Lung (tissue), 11 donors: ENCODE measurements at regions not wholly inside any gene's neighbourhood (a gene's known extent, or its start where the extent isn't known, plus 50 kb on each side); places are given as distances from the start of the nearest gene placed in this dataset.

Experiments
- ATAC-seq: fragments of 200-7000 bp; cut with Tn5 transposase; one replicate; pipeline ENCODE4 v1.9.1; 2020; ENCODE audit warnings: moderate number of reproducible peaks; ENCODE audit not compliant: insufficient read depth, low FRiP score
- DNase-seq, 3 donors: peaks; one replicate each; pipeline ENCODE4 v3.0.0-alpha.2; 2013 to 2017
- H3K27ac ChIP-seq, 2 donors: one replicate each; pipeline ENCODE4 v1.5.1; 2013; ENCODE audit warnings: mild to moderate bottlenecking in 2 of 2, moderate library complexity in 2 of 2, control low read depth in 1 of 2, inconsistent platforms in 1 of 2, low read depth in 1 of 2, low read length in 1 of 2
- H3K27me3 ChIP-seq, 3 donors: one replicate each; pipeline ENCODE4 v1.5.1; 2013; ENCODE audit warnings: low read length in 2 of 3; ENCODE audit not compliant: control insufficient read depth in 3 of 3, insufficient read depth in 3 of 3
- H3K36me3 ChIP-seq, 4 donors: one replicate each; pipeline ENCODE4 v1.5.1; 2013; ENCODE audit warnings: low read length in 4 of 4, mild to moderate bottlenecking in 1 of 4, moderate library complexity in 1 of 4; ENCODE audit not compliant: control insufficient read depth in 4 of 4, insufficient read depth in 4 of 4
- H3K4me1 ChIP-seq, 5 donors: one replicate each; pipeline ENCODE4 v1.5.1; 2013; ENCODE audit warnings: low read length in 5 of 5, mild to moderate bottlenecking in 2 of 5, moderate library complexity in 1 of 5; ENCODE audit not compliant: control insufficient read depth in 5 of 5, insufficient read depth in 5 of 5
- H3K4me3 ChIP-seq: one replicate; pipeline ENCODE4 v1.5.1; 2013; ENCODE audit warnings: mild to moderate bottlenecking, control low read depth, moderate library complexity
- H3K9ac ChIP-seq, 2 donors: one replicate each; pipeline ENCODE4 v1.5.1; 2013; ENCODE audit warnings: low read length in 2 of 2, control low read depth in 1 of 2; ENCODE audit not compliant: insufficient read depth in 1 of 2
- H3K9me3 ChIP-seq, 4 donors: one replicate each; pipeline ENCODE4 v1.5.1; 2013; ENCODE audit warnings: low read length in 3 of 4, mild to moderate bottlenecking in 1 of 4, moderate library complexity in 1 of 4; ENCODE audit not compliant: control insufficient read depth in 4 of 4, insufficient read depth in 3 of 4
- CTCF ChIP-seq: IDR thresholded peaks from 2 replicates; pipeline ENCODE4 v1.5.1; 2012; ENCODE audit warnings: mild to moderate bottlenecking; ENCODE audit errors: control extremely low read depth, extremely low read depth
- WGBS, 2 donors: extraction: QIAGEN DNeasy Blood & Tissue Kit; methylation state at CpG; one replicate each; pipeline ENCODE4 v1.1.7; 2013; 5-methylcytosine and 5-hydroxymethylcytosine counted together
- donor health status: control.
- donor health status: control.
- donor health status: Bipolar disorder and iron deficiency.
- donor health status: healthy.
- donor health status: DM: yes; HTN: yes; CAD: no.

GRCh38 chr2:7916670-7917069 lies 765.2 kb upstream of the ID2 start:
- DNase-seq (no peak), ATAC-seq (no peak)
- 91 to 96% methylated on average over 2 of the region's 2 CpGs for WGBS, 2 donors
- Histone ChIP-seq H3K4me1 (peaks cover 0 to 6% (median 0%) of the 10 kb centered on the region in 5 donors), H3K4me3 (no peak overlapping the region), H3K9me3 (no peaks in the 10 kb centered on the region), H3K27me3 (no peaks in the 10 kb centered on the region), H3K9ac (no peak overlapping the region), H3K27ac (no peak overlapping the region), H3K36me3 (no peaks in the 10 kb centered on the region)
- no peak for TF ChIP-seq CTCF

GRCh38 chr2:7919510-7919909 lies 762.3 kb upstream of the ID2 start:
- peaks cover 0 to 2% (median 0%) of the 10 kb centered on the region in 4 donors for H3K9me3 ChIP-seq
- no peak for ATAC-seq
- no peak overlapping the region for H3K4me3 ChIP-seq
- no peak for DNase-seq
- H3K27ac ChIP-seq, result no peak overlapping the region
- no peaks in the 10 kb centered on the region for H3K27me3 ChIP-seq
- 90 to 98% methylated on average over 8 of the region's 8 CpGs for WGBS, 2 donors
- H3K4me1 ChIP-seq, result peaks cover 0 to 6% (median 0%) of the 10 kb centered on the region in 5 donors
- H3K36me3 ChIP-seq, result no peaks in the 10 kb centered on the region
- no peak for TF ChIP-seq CTCF
- H3K9ac ChIP-seq, result no peak overlapping the region

- Histone ChIP-seq H3K27me3 (no peaks in the 10 kb centered on the region), H3K36me3 (no peaks in the 10 kb centered on the region), H3K9ac (no peak overlapping the region), H3K4me3 (no peak overlapping the region), H3K4me1 (peaks cover 0 to 8% (median 0%) of the 10 kb centered on the region in 5 donors), H3K9me3 (peaks cover 0 to 2% (median 0%) of the 10 kb centered on the region in 4 donors), H3K27ac (no peak overlapping the region)
- no peak for DNase-seq
- ATAC-seq, result no peak
- WGBS, 2 donors, result 76 to 94% methylated on average over 7 of the region's 7 CpGs
- no peak for TF ChIP-seq CTCF
These were observed 757.7 kb upstream of the ID2 start for GRCh38 chr2:7924023-7924762.
